ENCODE measurements at regions not wholly inside any gene's neighbourhood (a gene's known extent, or its start where the extent isn't known, plus 50 kb on each side); places are given as distances from the start of the nearest gene placed in this dataset.

DNA sequence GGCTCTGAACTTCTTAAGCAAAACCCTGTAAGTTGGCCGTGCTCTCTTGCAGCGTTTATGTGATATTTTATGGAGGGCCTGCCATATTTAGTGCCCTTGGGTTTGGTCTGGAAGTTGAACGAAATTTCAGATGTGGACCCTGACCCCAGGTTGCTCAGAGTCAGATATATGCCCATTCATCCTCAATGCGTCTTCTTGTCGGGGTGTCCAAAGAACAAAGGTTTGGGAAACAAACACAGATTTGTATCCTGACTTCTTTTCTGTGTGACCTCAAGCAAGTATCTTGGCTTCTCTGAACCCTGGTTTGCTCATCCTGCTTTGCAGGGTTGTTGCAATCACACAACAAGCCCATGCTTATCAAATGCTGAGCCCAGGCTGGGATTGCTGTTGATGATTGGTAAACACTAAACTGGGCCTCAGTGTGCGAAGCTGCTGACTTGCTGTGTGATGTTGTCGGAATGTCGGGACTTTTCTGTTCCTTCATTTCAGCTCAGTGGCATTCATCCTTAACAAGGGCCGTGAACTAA is 103.5 kb upstream of the PTPN1 start:
- Histone ChIP-seq H3K27ac (no peak overlapping the region), H3K4me1 (peaks cover 6% of the 10 kb centered on the region; the same call in 1 of the 2 replicates), H4K20me1 (no peaks in the 10 kb centered on the region), H3K9me3 (0 out of 2 replicates have a peak, but pooled peaks cover 4% of the 10 kb centered on the region), H3K9ac (no peak overlapping the region), H3K36me3 (no peaks in the 10 kb centered on the region), H3K4me2 (no peak overlapping the region), H3K27me3 (no peaks in the 10 kb centered on the region), H3K4me3 (no peak overlapping the region)
- no peak for TF ChIP-seq Cebpa-rat (IDR thresholded peaks at IDR 0.05)

- Histone ChIP-seq H3K36me3 (no peaks in the 10 kb centered on the region), H3K4me1 (peaks cover 2% of the 10 kb centered on the region; the same call in 1 of the 2 replicates), H3K4me2 (no peak overlapping the region), H3K9ac (no peak overlapping the region), H3K27ac (no peak overlapping the region), H3K4me3 (no peak overlapping the region), H3K27me3 (no peaks in the 10 kb centered on the region), H4K20me1 (no peaks in the 10 kb centered on the region), H3K9me3 (0 out of 2 replicates have a peak, but pooled peaks cover 4% of the 10 kb centered on the region)
- no peak for TF ChIP-seq Cebpa-rat (IDR thresholded peaks at IDR 0.05)
Observed at GRCh38 chr20:50408526-50409364, 101.4 kb upstream of the PTPN1 start.

- Histone ChIP-seq H3K9me3 (0 out of 2 replicates have a peak, but pooled peaks cover 4% of the 10 kb centered on the region), H3K4me3 (no peak overlapping the region), H4K20me1 (no peaks in the 10 kb centered on the region), H3K27me3 (no peaks in the 10 kb centered on the region), H3K4me2 (no peak overlapping the region), H3K4me1 (no peaks in the 10 kb centered on the region), H3K27ac (no peak overlapping the region), H3K36me3 (no peaks in the 10 kb centered on the region), H3K9ac (no peak overlapping the region)
- TF ChIP-seq Cebpa-rat (IDR thresholded peaks at IDR 0.05): no peak
Observed at GRCh38 chr20:50409495-50409894, 100.7 kb upstream of the PTPN1 start.

DNA sequence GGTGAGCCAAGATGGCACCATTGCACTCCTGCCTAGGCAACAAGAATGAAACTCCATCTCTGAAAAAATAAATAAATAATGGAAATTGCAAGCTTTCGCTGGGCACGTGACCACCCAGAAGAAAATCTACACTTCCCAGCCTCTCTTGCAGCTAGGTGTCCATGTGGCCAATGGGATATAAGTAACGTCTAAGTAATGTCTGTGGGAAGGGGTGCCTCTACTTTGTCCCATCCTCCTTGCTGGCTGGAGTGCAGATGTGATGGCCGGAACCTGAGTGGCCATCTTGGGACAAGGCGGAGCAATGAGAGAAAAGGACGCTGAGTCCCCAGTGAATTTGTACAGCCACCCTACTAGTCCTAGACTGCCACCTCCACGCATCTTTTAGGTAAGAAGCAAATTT is 99.8 kb upstream of the PTPN1 start:
- no peak for TF ChIP-seq Cebpa-rat (IDR thresholded peaks at IDR 0.05)

DNA sequence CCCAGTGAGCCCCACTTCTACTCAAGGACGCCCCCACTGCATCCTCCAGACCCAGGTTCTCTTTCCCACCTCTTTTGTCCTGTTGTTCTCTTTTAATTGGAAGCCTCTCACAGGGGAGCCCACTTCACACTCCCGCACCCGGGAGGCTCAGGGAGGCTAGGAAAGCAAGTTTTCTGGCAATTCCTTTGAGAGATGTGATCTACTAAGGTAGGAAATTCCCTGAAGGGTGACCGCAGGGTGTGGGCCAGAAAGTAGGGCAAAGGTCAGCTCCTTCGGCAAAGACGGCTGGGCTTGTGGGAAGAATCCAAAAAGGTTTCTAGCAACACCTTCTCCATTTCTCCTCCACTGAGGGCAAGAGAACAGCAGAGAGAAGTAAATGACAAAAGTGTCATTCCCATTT is 98.1 kb upstream of the PTPN1 start:
- H3K9me3 ChIP-seq: 0 out of 2 replicates have a peak, but pooled peaks cover 4% of the 10 kb centered on the region
- no peak overlapping the region for H3K9ac ChIP-seq
- no peak overlapping the region for H3K27ac ChIP-seq
- H3K36me3 ChIP-seq: no peaks in the 10 kb centered on the region
- H3K4me1 ChIP-seq: no peaks in the 10 kb centered on the region; the same call in 1 of the 2 replicates
- TF ChIP-seq Cebpa-rat (IDR thresholded peaks at IDR 0.05): no peak
- H4K20me1 ChIP-seq: no peaks in the 10 kb centered on the region
- H3K27me3 ChIP-seq: no peaks in the 10 kb centered on the region
- no peak overlapping the region for H3K4me3 ChIP-seq
- H3K4me2 ChIP-seq: no peak overlapping the region

More for the DNA sequence above, 99.8 kb upstream of the PTPN1 start:
- H3K27me3 ChIP-seq: no peaks in the 10 kb centered on the region
- H3K4me3 ChIP-seq: no peak overlapping the region
- no peak overlapping the region for H3K27ac ChIP-seq
- H3K9me3 ChIP-seq: 0 out of 2 replicates have a peak, but pooled peaks cover 4% of the 10 kb centered on the region
- H3K36me3 ChIP-seq: no peaks in the 10 kb centered on the region
- H4K20me1 ChIP-seq: no peaks in the 10 kb centered on the region
- H3K9ac ChIP-seq: no peak overlapping the region
- no peaks in the 10 kb centered on the region; the same call in 1 of the 2 replicates for H3K4me1 ChIP-seq
- H3K4me2 ChIP-seq: no peak overlapping the region

DNA sequence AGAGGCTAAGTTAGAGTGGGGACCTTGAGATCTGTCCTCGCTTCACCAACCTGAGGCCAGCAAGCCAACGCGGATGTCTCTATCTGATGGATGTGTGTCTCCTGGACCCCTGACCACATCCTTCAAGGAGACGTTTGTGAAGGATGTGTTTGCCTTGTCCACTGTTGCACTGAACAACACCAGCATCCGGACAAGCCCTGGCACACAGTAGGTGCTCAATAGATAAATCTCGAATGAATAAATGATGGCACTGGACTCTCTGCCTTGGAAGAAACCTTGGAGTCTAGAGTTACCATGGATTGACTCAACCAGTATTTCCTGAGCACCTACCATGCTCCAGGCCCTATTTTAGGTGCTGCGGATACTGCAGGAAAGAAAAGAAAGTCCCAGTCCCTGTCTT is 97.7 kb upstream of the PTPN1 start:
- no peak for TF ChIP-seq Cebpa-rat (IDR thresholded peaks at IDR 0.05)
- no peaks in the 10 kb centered on the region for H4K20me1 ChIP-seq
- H3K36me3 ChIP-seq: no peaks in the 10 kb centered on the region
- no peak overlapping the region for H3K9ac ChIP-seq
- H3K27me3 ChIP-seq: no peaks in the 10 kb centered on the region
- no peak overlapping the region for H3K27ac ChIP-seq
- H3K4me3 ChIP-seq: no peak overlapping the region
- H3K4me1 ChIP-seq: no peaks in the 10 kb centered on the region; the same call in 1 of the 2 replicates
- 0 out of 2 replicates have a peak, but pooled peaks cover 4% of the 10 kb centered on the region for H3K9me3 ChIP-seq
- H3K4me2 ChIP-seq: no peak overlapping the region

DNA sequence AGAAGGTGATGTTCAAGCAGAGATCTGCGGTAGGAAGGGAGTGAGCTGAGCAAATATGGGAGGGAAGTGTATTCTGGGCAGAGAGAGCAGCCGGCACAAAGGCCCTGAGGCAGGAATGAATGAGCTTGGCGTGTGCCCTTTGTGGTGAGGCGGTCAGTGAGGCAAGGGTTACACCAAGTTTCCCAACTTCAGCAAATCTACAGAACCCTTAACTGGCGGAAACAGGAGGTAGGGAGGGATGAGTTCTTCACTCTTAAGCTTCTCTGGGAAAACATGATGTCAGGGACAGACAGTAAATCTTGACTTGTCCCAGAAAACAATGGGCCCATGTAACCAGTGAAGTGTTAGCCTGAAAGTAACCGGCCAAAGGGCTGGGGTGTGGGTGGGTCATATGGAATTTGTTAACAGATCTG is 97.1 kb upstream of the PTPN1 start:
- no peak for TF ChIP-seq Cebpa-rat (IDR thresholded peaks at IDR 0.05)
- H3K4me3 ChIP-seq: no peak overlapping the region
- no peaks in the 10 kb centered on the region for H3K27me3 ChIP-seq
- no peaks in the 10 kb centered on the region for H3K36me3 ChIP-seq
- no peaks in the 10 kb centered on the region; the same call in 1 of the 2 replicates for H3K4me1 ChIP-seq
- no peak overlapping the region for H3K27ac ChIP-seq
- H3K9ac ChIP-seq: no peak overlapping the region
- no peaks in the 10 kb centered on the region for H4K20me1 ChIP-seq
- 0 out of 2 replicates have a peak, but pooled peaks cover 4% of the 10 kb centered on the region for H3K9me3 ChIP-seq
- H3K4me2 ChIP-seq: no peak overlapping the region

DNA sequence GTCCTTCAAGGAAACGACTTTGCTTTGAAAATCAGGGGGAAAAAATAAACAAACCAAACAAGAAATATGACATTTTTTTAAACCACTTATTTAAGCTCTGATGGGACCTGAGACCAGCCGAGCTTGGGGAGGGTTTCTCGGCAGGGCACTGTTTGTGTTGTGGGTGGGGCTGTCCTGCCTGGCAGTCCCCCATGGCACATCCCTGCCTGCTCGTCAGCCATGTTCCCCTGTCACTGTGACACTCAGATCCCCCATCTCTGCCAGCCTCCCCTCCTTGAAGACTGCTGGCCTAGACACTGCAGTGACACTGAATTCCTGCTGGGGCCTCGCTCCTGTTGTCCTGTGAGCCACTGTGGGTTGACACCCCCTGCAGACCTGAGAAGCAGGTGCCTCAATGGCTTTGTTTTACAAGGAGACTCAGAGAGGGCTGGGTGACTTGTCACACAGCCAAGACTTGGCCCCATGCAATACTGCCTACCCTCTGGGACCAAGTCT is 95.1 kb upstream of the PTPN1 start:
- Histone ChIP-seq H3K4me1 (no peaks in the 10 kb centered on the region; the same call in 1 of the 2 replicates), H3K27me3 (no peaks in the 10 kb centered on the region), H3K4me2 (no peak overlapping the region), H3K9ac (no peak overlapping the region), H3K36me3 (no peaks in the 10 kb centered on the region), H4K20me1 (no peaks in the 10 kb centered on the region), H3K4me3 (no peak overlapping the region), H3K27ac (no peak overlapping the region), H3K9me3 (0 out of 2 replicates have a peak, but pooled peaks cover 4% of the 10 kb centered on the region)
- TF ChIP-seq Cebpa-rat (IDR thresholded peaks at IDR 0.05): no peak

DNA sequence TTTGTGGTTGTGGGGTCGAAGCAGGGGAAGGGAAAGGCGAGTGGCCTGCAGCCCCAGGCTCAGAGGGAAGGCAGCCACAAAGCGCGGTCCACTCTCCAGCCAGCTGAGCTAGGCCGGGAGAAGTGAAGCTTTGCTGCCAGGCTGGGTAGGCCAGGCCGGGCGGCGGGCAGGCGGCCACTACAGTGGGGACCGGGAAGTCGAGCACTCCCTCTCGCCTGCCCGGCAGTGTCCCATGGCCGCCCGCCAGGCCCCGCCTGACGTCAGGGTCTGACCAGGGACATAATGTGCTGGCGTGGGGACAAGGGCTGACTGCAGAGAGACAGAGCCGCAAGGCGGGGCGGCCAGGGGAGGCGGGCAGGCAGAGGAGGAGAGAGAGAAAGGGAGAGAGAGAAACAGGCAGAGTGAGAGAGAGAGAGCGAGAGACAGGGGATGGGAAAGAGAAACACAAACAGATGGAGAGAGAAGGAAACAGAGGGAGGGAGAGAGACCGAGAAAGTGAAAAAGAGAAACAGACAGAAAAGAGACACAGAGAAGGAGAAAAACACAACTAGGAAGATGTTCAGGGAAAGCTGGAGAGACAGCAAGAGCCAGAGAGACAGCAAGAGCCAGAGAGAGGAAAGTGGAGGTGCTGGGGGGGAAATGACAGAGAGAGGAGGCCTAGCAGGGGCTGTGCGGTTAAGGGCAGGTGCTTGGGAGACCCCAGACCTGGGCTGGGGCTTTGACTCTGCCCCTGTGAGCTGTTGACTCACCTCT is 94.5 kb upstream of the PTPN1 start:
- Histone ChIP-seq H3K9me3 (no peaks in the 10 kb centered on the region), H3K4me2 (no peak overlapping the region), H4K20me1 (no peaks in the 10 kb centered on the region), H3K4me1 (no peaks in the 10 kb centered on the region; the same call in 1 of the 2 replicates), H3K27ac (no peak overlapping the region), H3K27me3 (no peaks in the 10 kb centered on the region), H3K4me3 (no peak overlapping the region), H3K9ac (no peak overlapping the region), H3K36me3 (no peaks in the 10 kb centered on the region)
- no peak for TF ChIP-seq Cebpa-rat (IDR thresholded peaks at IDR 0.05)
